Endothelial cell of umbilical vein (primary cell): ENCODE measurements at regions not wholly inside any gene's neighbourhood (a gene's known extent, or its start where the extent isn't known, plus 50 kb on each side); places are given as distances from the start of the nearest gene placed in this dataset.

Experiments
- BruUV-seq: library from RNA; stranded (reverse); fragments of 400-500 nt; replicated peaks from 2 replicates; lab custom pipeline; 2021; lab: Mats Ljungman, UMichigan
- CTCF ChIA-PET: fragments of 300-600, 350-600 bp; sonication (Branson Sonifier 250); formaldehyde crosslinking; loops from one replicate; lab custom pipeline; 2021; ENCODE audit warnings: antibody characterized with exemption, inconsistent platforms; lab: Charles Lee
- POLR2A ChIA-PET: fragments of 300-600, 350-600 bp; sonication (Branson Sonifier 250); formaldehyde crosslinking; loops from one replicate; lab custom pipeline; 2021; ENCODE audit warnings: antibody characterized with exemption, inconsistent platforms; lab: Charles Lee
- DNase-seq: peaks from one replicate; pipeline ENCODE4 v3.0.0-alpha.2; 2011; ENCODE audit warnings: low read depth, low spot score
- FAIRE-seq: peaks from 2 replicates; lab custom pipeline; 2011; peaks lifted over from hg19 to GRCh38; lab: Jason Lieb, UNC
- H2AFZ ChIP-seq: 2 replicates; pipeline ENCODE4 v1.6.0; 2012; ENCODE audit warnings: low read depth, low read length, control low read depth, inconsistent platforms
- H3K27ac ChIP-seq: 2 replicates; pipeline ENCODE4 v1.5.1; 2011; ENCODE audit warnings: low read depth, mild to moderate bottlenecking, control low read depth, low read length, moderate library complexity; ENCODE audit not compliant: insufficient read depth
- H3K27me3 ChIP-seq, 2 experiments: 2 replicates each; pipeline versions ENCODE4 v1.6.0 to v1.6.1; 2011; ENCODE audit warnings: low read length in 2 of 2, mixed read lengths in 1 of 2; ENCODE audit not compliant: control insufficient read depth in 2 of 2, insufficient read depth in 2 of 2
- H3K36me3 ChIP-seq, 2 experiments: 2 replicates in 1 of 2; 3 replicates in 1 of 2; pipeline ENCODE4 v1.5.1; 2011; ENCODE audit warnings: low read length in 2 of 2, mild to moderate bottlenecking in 1 of 2, moderate library complexity in 1 of 2; ENCODE audit not compliant: control insufficient read depth in 2 of 2, insufficient read depth in 2 of 2; ENCODE audit errors: extremely low read depth in 1 of 2
- H3K4me1 ChIP-seq: 3 replicates; pipeline ENCODE4 v1.5.1; 2011; ENCODE audit warnings: mild to moderate bottlenecking, low read length; ENCODE audit not compliant: control insufficient read depth, insufficient read depth; ENCODE audit errors: extremely low read depth
- H3K4me2 ChIP-seq: 2 replicates; pipeline ENCODE4 v1.6.1; 2011; ENCODE audit warnings: low read length, control low read depth, mixed read lengths; ENCODE audit not compliant: insufficient read depth
- H3K4me3 ChIP-seq, 3 experiments: fragments of 200-600 bp in 1 of 3; sonication (generic), shearing (Covaris generic) in 1 of 3; replicated peaks in 1 of 3; 2 replicates each; pipeline ENCODE4 v1.5.1; 2011 to 2016; ENCODE audit warnings: control low read depth in 3 of 3, low read length in 3 of 3, mild to moderate bottlenecking in 2 of 3, inconsistent platforms in 1 of 3, low read depth in 1 of 3, moderate library complexity in 1 of 3; ENCODE audit not compliant: insufficient read depth in 1 of 3
- H3K79me2 ChIP-seq: 2 replicates; pipeline ENCODE4 v1.6.0; 2012; ENCODE audit warnings: low read length, inconsistent platforms; ENCODE audit not compliant: control insufficient read depth, insufficient read depth
- H3K9ac ChIP-seq: replicated peaks from 2 replicates; pipeline ENCODE3; 2011; ENCODE audit warnings: low read length, control low read depth; ENCODE audit not compliant: insufficient read depth; ENCODE audit errors: extremely low read depth
- H3K9me1 ChIP-seq: replicated peaks from 3 replicates; pipeline ENCODE4 v1.6.0; 2011; ENCODE audit warnings: mild to moderate bottlenecking, low read length; ENCODE audit not compliant: control insufficient read depth, insufficient read depth; ENCODE audit errors: extremely low read depth
- H3K9me3 ChIP-seq: replicated peaks from 2 replicates; pipeline ENCODE4 v1.5.1; 2012; ENCODE audit warnings: low read length, inconsistent platforms; ENCODE audit not compliant: control insufficient read depth, insufficient read depth
- H4K20me1 ChIP-seq: replicated peaks from 2 replicates; pipeline ENCODE3; 2011; ENCODE audit warnings: mild to moderate bottlenecking, low read length; ENCODE audit not compliant: control insufficient read depth, insufficient read depth; ENCODE audit errors: extremely low read depth
- EZH2 ChIP-seq: IDR thresholded peaks from 2 replicates; pipeline ENCODE4 v1.6.1; 2012; ENCODE audit warnings: borderline replicate concordance, low read depth, mild to moderate bottlenecking, moderate library complexity, low read length, inconsistent platforms; ENCODE audit not compliant: severe bottlenecking
- FOS ChIP-seq: IDR thresholded peaks from 2 replicates; pipeline ENCODE4 v1.6.1; 2011; ENCODE audit warnings: mild to moderate bottlenecking, low read length, moderate library complexity, borderline replicate concordance; ENCODE audit not compliant: insufficient read depth
- GATA2 ChIP-seq: IDR thresholded peaks from 2 replicates; pipeline ENCODE4 v1.7.0; 2011; ENCODE audit warnings: low read depth, mild to moderate bottlenecking, moderate library complexity, mixed read lengths, low read length; ENCODE audit not compliant: insufficient read length, insufficient read depth
- JUN ChIP-seq: IDR thresholded peaks from 2 replicates; pipeline ENCODE4 v1.6.1; 2011; ENCODE audit warnings: borderline replicate concordance, low read depth; ENCODE audit not compliant: insufficient read length, insufficient read depth
- MYC ChIP-seq: IDR thresholded peaks from one replicate; pipeline ENCODE4 v1.6.1; 2011; ENCODE audit warnings: mild to moderate bottlenecking, low read depth, low read length
- POLR2A ChIP-seq: IDR thresholded peaks from 2 replicates; pipeline ENCODE4 v1.6.1; 2012; ENCODE audit warnings: low read depth, mild to moderate bottlenecking, control low read depth, low read length
- POLR2AphosphoS5 ChIP-seq: IDR thresholded peaks from 2 replicates; pipeline ENCODE4 v1.6.1; 2012; ENCODE audit warnings: low read depth, mild to moderate bottlenecking, control low read depth, low read length, moderate library complexity; ENCODE audit not compliant: insufficient read depth
- dilution Hi-C: fragments of 300-500 bp; cut with MboI; formaldehyde crosslinking; loops from one replicate; pipeline ENCODE4 v1.15.0; 2019; ENCODE audit warnings: low sequenced_read_pairs; ENCODE audit not compliant: extremely low pct_ligation_motif_present
- intact Hi-C: fragments of 100-400 bp; cut with micrococcal nuclease; formaldehyde crosslinking; loops from one replicate; pipeline ENCODE4 v1.10.0; 2022
- TF ChIP-seq, protein P1 (sequence below), 2 donors: IDR thresholded peaks; 1 replicate in 1 of 2; 2 replicates in 1 of 2; pipeline ENCODE4 v1.5.1; 2011; ENCODE audit warnings: low read length in 2 of 2, mild to moderate bottlenecking in 2 of 2, moderate library complexity in 2 of 2, control low read depth in 1 of 2, inconsistent platforms in 1 of 2, low read depth in 1 of 2; ENCODE audit not compliant: insufficient read depth in 1 of 2; ENCODE audit errors: extremely low read depth in 1 of 2
- TF ChIP-seq, protein P2 (sequence below): IDR thresholded peaks from 2 replicates; pipeline ENCODE4 v1.6.1; 2011; ENCODE audit not compliant: insufficient read depth, insufficient read length

DNA sequence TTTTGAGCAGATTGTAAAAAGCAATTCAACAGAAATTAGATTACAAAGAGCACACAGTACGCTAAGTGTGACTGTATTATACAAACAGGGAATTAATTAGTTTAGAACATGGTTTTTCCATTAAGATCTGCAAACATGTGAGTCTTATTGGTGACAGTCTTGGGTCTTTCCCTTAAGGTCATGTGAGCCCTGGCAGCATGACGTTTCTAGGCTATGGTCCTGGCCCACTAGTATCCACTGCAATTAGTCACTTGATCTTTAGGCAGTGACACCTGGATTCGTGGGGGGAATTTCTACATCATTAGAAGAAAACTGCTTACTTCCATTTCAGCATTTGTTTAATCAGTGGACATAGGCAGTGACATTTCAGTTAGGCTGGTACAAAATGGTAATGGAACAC is 360.2 kb upstream of the NR2F2 start:
- dilution Hi-C loops (no loop called here), intact Hi-C loops (no loop called here)
- no peaks in the 10 kb centered on the region for H3K36me3 ChIP-seq
- H3K4me1 ChIP-seq = no peaks in the 10 kb centered on the region
- no peak overlapping the region for H3K4me3 ChIP-seq
- H4K20me1 ChIP-seq = no peaks in the 10 kb centered on the region
- CTCF ChIA-PET = no interaction called here
- POLR2A ChIA-PET = no interaction called here
- DNase-seq = no peak
- H3K79me2 ChIP-seq = no peaks in the 10 kb centered on the region
- BruUV-seq = no TSS peak
- H3K9ac ChIP-seq = no peak overlapping the region
- H3K4me2 ChIP-seq = no peak overlapping the region
- no peaks in the 10 kb centered on the region for H3K9me3 ChIP-seq
- no peak overlapping the region for H3K27ac ChIP-seq
- no peaks in the 10 kb centered on the region for H3K27me3 ChIP-seq
- TF ChIP-seq MYC = no peak
- TF ChIP-seq, protein P1, sequence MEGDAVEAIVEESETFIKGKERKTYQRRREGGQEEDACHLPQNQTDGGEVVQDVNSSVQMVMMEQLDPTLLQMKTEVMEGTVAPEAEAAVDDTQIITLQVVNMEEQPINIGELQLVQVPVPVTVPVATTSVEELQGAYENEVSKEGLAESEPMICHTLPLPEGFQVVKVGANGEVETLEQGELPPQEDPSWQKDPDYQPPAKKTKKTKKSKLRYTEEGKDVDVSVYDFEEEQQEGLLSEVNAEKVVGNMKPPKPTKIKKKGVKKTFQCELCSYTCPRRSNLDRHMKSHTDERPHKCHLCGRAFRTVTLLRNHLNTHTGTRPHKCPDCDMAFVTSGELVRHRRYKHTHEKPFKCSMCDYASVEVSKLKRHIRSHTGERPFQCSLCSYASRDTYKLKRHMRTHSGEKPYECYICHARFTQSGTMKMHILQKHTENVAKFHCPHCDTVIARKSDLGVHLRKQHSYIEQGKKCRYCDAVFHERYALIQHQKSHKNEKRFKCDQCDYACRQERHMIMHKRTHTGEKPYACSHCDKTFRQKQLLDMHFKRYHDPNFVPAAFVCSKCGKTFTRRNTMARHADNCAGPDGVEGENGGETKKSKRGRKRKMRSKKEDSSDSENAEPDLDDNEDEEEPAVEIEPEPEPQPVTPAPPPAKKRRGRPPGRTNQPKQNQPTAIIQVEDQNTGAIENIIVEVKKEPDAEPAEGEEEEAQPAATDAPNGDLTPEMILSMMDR (IDR thresholded peaks at IDR 0.05; ENCODE audit: extremely low read depth in 1 of 2, insufficient read depth in 1 of 2, low read depth in 1 of 2, low read length in 2 of 2) = no peak
- no peak for TF ChIP-seq POLR2AphosphoS5
- TF ChIP-seq FOS = no peak
- TF ChIP-seq GATA2 = no peak
- TF ChIP-seq, protein P2, sequence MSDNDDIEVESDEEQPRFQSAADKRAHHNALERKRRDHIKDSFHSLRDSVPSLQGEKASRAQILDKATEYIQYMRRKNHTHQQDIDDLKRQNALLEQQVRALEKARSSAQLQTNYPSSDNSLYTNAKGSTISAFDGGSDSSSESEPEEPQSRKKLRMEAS = no peak
- TF ChIP-seq JUN = no peak
- TF ChIP-seq EZH2 = no peak
- TF ChIP-seq POLR2A = no peak
- no peak for FAIRE-seq
- no peaks in the 10 kb centered on the region for H3K9me1 ChIP-seq
- no peak overlapping the region for H2AFZ ChIP-seq
